ENCODE measurements at regions not wholly inside any gene's neighbourhood (a gene's known extent, or its start where the extent isn't known, plus 50 kb on each side); places are given as distances from the start of the nearest gene placed in this dataset.

DNA sequence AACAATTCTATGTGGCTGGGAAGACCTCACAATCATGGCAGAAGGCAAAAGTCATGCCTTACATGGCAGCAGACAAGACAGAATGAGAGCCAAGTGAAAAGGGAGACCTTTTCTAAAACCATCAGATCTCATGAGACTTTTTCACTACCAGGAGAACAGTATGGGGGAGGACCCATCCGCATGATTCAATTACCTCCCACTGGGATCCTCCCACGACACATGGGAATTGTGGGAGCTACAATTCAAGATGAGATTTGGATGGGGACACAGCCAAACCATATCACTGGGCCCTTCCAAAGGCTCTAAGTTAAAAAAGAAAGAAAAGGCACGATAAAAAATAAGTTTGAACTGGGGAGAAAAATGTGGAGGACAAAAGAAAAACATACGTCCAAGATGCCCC, 406.9 kb upstream of the CDH4 start:
- TF ChIP-seq, protein P1, sequence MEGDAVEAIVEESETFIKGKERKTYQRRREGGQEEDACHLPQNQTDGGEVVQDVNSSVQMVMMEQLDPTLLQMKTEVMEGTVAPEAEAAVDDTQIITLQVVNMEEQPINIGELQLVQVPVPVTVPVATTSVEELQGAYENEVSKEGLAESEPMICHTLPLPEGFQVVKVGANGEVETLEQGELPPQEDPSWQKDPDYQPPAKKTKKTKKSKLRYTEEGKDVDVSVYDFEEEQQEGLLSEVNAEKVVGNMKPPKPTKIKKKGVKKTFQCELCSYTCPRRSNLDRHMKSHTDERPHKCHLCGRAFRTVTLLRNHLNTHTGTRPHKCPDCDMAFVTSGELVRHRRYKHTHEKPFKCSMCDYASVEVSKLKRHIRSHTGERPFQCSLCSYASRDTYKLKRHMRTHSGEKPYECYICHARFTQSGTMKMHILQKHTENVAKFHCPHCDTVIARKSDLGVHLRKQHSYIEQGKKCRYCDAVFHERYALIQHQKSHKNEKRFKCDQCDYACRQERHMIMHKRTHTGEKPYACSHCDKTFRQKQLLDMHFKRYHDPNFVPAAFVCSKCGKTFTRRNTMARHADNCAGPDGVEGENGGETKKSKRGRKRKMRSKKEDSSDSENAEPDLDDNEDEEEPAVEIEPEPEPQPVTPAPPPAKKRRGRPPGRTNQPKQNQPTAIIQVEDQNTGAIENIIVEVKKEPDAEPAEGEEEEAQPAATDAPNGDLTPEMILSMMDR (IDR thresholded peaks at IDR 0.05; ENCODE audit: insufficient read depth, low read depth, low read length), result no peak
- TF ChIP-seq EZH2 (IDR thresholded peaks at IDR 0.05; ENCODE audit: insufficient read depth, low read length), result no peak

Measured in astrocyte (in vitro differentiated cells and primary cell).